ENCODE measurements at regions not wholly inside any gene's neighbourhood (a gene's known extent, or its start where the extent isn't known, plus 50 kb on each side); places are given as distances from the start of the nearest gene placed in this dataset.

- DNase-seq (ENCODE audit: low spot score) = no peak
Observed at GRCh38 chr3:117519776-117520175, 810.2 kb downstream of the TUSC7 start.

GRCh38 chr3:117520582-117520981, 811.0 kb downstream of the TUSC7 start:
- no peak for DNase-seq (ENCODE audit: low spot score)

GRCh38 chr3:117523418-117523817, 813.8 kb downstream of the TUSC7 start:
- no peak for DNase-seq (ENCODE audit: low spot score)

GRCh38 chr3:117524890-117525289, 815.3 kb downstream of the TUSC7 start:
- no peak for DNase-seq (ENCODE audit: low spot score)

- no peak for DNase-seq (ENCODE audit: low spot score)
Observed at GRCh38 chr3:117526470-117527079, 817.0 kb downstream of the TUSC7 start.

- DNase-seq (ENCODE audit: low spot score) = no peak
Observed at GRCh38 chr3:117527346-117527745, 817.8 kb downstream of the TUSC7 start.

GRCh38 chr3:117528688-117529087, 819.1 kb downstream of the TUSC7 start:
- DNase-seq (ENCODE audit: low spot score) = no peak

- DNase-seq (ENCODE audit: low spot score) = no peak
Observed at GRCh38 chr3:117531078-117531767, 821.6 kb downstream of the TUSC7 start.

GRCh38 chr3:117532268-117532667, 822.7 kb downstream of the TUSC7 start:
- no peak for DNase-seq (ENCODE audit: low spot score)

- DNase-seq (ENCODE audit: low spot score) = no peak
Observed at GRCh38 chr3:117534138-117534537, 824.6 kb downstream of the TUSC7 start.

GRCh38 chr3:117536006-117536405, 826.4 kb downstream of the TUSC7 start:
- DNase-seq (ENCODE audit: low spot score) = no peak

GRCh38 chr3:117537949-117538348, 828.4 kb downstream of the TUSC7 start:
- no peak for DNase-seq (ENCODE audit: low spot score)

GRCh38 chr3:117539729-117540128, 830.1 kb downstream of the TUSC7 start:
- DNase-seq (ENCODE audit: low spot score) = no peak

GRCh38 chr3:117540597-117540996, 831.0 kb downstream of the TUSC7 start:
- no peak for DNase-seq (ENCODE audit: low spot score)

- no peak for DNase-seq (ENCODE audit: low spot score)
Observed at GRCh38 chr3:117541721-117542120, 832.1 kb downstream of the TUSC7 start.

GRCh38 chr3:117543521-117543920, 833.9 kb downstream of the TUSC7 start:
- DNase-seq (ENCODE audit: low spot score) = no peak

GRCh38 chr3:117545484-117545883, 835.9 kb downstream of the TUSC7 start:
- no peak for DNase-seq (ENCODE audit: low spot score)

GRCh38 chr3:117547956-117548550, 838.5 kb downstream of the TUSC7 start:
- DNase-seq (ENCODE audit: low spot score) = no peak

- DNase-seq (ENCODE audit: low spot score) = no peak
Observed at GRCh38 chr3:117548600-117548999, 839.0 kb downstream of the TUSC7 start.

GRCh38 chr3:117549716-117550115, 840.1 kb downstream of the TUSC7 start:
- DNase-seq (ENCODE audit: low spot score) = no peak

GRCh38 chr3:117550766-117551165, 841.2 kb downstream of the TUSC7 start:
- no peak for DNase-seq (ENCODE audit: low spot score)

GRCh38 chr3:117553461-117553860, 843.9 kb downstream of the TUSC7 start:
- no peak for DNase-seq (ENCODE audit: low spot score)

GRCh38 chr3:117556646-117557407, 847.2 kb downstream of the TUSC7 start:
- no peak for DNase-seq (ENCODE audit: low spot score)

Data from hematopoietic multipotent progenitor cell treated with erythropoietin and hydrocortisone succinate and interleukin-3 and kit ligand, for 15 days (in vitro differentiated cells).